Activated CD4-positive, alpha-beta T cell treated with anti-CD3 and anti-CD28 coated beads, Interleukin-2, amount 50 U/mL, for 48 hours (primary cell): ENCODE measurements at regions not wholly inside any gene's neighbourhood (a gene's known extent, or its start where the extent isn't known, plus 50 kb on each side); places are given as distances from the start of the nearest gene placed in this dataset.
"Not testable (repeated sequence)": the region's sequence is repeated elsewhere in the genome, so short reads cannot be mapped to it uniquely, and the experiment has no call there.

Experiments used
- DNase-seq, 2 experiments: peaks; one replicate each; pipeline ENCODE4 v3.0.0-alpha.2; 2020

DNA sequence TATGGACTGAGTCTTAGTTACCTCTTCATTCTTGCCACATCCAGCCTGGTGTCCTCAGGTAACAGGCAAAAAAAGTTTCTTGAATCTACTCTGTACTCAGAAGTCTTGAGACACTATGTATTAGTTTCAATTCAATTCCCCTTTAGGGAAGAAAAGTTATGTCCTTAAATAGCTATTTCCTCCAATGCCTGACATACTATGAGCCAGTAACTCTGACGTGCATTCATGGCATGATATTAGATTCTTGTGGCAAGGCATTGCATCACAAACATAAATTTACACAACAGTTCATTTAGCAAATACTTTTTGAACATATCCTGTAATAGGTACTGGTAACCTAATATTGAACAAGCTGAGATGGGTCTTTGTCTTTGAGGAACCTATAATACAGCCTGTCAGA is 109.3 kb upstream of the FOXB1 start:
- DNase-seq: no peak

DNA sequence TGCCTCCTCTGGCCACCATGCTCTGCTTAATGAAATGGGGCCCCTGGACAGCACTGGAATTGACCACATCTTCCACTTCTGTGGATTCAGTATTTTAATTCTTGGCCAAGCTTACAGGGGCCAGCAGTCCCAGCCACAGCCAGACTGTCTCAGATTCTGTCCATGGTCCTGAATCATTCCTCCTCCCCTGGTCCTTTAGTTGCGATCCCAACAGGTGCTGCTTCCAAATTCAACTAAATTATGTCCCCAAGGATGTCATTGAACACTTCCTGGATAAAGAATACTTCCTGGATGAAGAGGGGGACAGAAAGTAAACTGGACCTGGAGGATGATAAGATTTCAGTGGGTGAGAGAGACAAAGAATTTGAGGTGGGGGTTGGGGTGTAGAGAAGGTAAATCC is 111.1 kb upstream of the FOXB1 start:
- no peak for DNase-seq

DNA sequence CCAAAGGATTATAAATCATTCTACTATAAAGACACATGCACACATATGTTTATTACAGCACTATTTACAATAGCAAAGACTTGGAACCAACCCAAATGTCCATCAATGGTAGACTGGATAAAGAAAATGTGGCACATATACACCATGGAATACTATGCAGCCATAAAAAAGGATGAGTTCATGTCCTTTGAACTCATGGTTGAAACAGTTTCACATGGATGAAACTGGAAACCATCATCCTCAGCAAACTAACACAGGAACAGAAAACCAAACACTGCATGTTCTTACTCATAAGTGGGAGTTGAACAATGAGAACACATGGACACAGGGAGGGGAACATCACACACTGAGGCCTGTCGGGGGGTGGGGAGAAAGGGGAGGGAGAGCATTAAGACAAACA is 116.2 kb upstream of the FOXB1 start:
- DNase-seq: not testable (repeated sequence)

DNA sequence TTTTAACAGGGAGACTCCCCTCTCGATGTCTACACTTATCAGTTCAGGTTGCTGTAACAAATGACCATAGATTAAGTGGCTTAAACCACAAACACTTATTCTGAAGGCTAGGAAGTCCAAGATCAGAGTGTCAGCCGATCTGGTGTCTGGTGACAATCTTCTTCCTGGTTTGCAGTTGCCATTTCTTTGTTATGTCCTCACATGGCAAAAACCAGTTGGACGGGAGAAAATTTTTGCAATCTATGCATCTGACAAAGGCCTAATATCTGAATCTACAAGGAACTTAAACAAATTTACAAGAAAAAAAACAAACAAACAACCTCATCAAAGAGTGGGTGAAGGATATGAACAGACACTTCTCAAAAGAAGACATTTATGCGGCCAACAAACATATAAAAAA is 116.9 kb upstream of the FOXB1 start:
- DNase-seq: no peak

DNA sequence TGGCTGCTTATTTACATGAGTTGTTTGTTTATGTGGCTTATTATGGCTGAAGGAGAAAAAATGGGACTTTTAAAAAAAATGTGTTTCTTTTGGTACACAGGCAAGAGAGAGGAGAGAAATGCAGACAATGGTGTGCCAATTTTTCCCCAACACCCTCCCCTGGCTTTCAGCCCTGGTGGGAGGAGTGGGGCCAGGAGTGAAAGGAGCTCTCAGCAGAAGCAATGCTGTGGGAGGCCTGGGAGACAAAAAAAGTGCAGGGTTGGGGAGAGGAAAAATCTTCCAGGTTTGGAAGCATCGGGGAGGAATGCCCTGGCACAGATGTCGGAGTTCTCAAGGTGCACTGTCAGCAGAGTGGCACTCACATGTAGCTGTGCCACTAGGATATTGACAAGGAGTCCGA is 117.7 kb upstream of the FOXB1 start:
- no peak for DNase-seq

DNA sequence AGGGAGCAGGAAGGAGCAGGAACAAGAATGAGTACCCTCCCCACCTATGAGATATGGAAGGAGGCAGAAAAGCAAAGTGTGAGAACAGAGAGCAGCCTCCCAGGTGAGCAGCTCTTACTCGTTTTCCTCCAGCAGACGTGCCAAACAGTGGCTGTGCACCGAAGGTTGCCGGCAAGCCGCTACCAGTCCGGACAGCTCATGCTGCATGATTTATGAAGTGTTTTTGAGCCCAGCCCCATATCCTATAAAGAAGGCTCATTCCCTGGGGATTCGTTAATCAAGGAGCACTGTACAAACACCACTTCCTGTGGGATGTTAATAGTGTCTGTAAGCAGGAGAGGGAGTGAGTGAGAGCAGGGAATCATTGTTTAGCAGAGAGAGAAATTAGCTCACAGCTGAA is 118.3 kb upstream of the FOXB1 start:
- no peak for DNase-seq

DNA sequence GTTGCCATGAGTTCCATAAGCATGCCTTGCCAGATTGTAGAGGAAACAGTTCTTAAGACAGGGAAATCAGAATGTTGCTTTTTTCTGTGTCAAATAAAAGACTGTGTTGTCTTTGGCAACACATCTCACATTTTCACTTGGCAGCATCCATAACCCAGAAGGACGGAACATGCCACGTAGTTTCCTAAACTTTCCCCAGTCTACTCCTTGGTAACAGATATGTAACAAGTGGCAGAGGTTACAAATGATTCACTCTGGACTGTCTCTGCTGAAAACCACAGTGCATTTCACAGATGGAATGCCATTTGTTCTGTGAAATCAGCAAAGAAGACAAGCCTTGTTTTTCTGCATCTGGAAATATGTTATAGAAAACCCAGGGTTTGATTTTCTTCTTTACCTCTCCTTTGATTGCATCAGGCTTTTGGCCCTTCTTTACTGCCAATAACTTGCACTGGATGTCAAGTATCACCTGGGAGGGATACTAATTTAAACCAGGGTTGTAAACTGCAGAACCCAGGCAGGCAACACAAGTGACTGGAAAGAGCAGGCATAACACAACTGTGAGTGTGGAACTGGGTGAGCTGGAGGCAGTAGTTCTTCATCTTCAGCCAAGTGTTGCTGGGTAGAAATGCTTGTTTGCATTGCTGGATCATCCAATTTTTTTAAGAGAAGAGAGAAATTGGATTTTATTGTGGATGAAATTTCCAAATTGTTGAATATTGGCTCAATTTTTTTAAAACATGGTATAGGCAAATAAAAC is 124.4 kb upstream of the FOXB1 start:
- no peak for DNase-seq

DNA sequence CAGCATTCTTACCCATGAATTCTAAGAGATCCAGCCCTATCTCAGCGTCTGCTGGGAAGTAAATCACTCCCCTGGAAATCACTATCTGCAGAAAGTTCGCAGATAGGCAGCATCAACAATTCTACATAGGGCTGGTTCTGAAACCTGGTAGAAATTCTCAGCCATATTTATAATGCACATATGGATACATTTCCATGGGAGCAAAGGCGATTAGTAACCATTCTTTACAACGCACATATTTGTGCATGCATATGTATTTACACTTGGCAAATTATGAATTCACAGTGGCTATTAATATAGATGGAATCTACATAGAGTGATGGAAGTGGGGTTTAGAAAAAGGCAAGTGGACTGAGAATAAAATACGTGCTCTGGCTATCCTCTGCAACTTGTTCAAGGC is 128.0 kb upstream of the FOXB1 start:
- no peak for DNase-seq

DNA sequence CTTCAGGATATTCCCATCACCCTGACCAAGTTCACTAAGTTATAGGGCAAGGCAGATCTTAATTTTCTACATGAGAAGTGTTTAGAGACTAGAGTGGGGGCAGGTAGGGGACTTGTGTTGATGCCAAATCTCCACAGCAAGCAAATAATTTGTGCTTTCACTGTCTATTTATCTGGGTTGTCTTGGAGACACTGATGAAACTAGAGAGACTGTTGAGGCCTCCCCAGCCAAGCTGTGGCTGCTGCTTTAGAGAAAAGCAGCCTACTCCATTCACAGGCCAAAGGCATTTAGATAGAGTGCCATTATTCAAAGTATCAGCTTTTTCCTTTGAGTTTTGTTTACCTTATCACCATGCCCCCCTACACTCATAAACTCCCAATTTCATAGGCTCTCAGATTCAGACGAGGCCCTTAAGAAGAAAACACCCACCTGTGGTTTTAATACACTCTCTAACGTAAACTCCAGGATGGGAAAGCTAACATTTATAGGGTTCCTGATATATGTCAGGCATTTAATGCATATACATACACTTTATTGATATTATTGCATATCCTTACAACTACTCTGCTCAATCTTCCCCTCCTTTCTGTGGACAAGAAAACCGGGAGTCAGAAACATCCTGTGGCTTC is 130.4 kb upstream of the FOXB1 start:
- DNase-seq: no peak

DNA sequence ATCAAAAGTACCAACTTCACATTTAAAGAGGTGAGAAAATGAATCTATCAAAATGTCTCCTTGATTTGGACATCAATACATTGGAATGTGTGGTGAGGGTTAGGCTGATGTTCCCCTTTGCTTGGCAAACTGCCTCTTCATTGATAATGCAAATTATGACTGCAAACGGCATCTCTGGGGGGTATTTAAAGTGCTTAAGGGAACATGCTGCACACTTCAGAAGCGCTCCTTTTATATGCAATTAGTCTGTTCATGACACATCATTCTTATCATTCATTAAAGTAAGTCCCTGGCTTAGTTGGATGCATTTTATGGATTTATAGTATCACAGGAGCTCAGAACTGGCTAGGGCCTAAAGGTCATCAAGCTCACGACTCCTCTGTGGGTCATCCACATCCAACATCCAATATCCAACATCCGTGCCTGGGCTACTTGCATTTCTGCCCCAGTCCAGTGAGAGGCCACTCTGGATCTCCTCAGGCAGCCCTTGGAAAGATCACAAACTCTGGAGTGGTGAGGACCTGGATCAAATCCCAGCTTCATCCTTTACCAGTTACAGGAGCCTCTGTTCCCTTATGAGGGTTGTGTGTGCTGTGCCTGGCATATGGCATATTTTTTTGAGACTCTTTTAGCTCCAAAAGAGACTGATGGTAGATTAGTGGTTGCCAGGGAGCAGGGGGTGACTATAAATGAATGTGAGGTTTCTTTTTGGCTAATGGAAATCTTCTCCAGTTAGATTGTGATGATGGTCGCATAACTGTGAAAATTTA is 136.8 kb upstream of the FOXB1 start:
- DNase-seq: no peak

DNA sequence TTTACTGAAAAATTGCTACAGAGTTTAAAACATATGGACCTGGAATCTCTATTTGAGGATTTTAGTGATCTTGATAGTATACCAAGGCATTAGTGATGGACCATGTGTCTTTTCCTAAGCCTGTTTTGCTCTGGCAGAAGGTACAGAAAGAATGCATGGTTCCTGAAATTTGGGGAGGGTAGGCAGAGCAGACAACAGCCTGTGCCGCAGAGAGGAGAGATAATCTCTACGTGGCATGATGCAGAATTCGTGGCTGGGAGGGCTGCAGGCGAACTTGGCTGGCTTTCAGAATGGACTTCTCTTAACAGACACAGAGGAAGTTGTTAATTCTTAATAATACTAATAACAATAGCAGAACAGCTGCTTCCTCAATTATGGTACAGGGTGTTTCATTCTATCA is 137.5 kb upstream of the FOXB1 start:
- DNase-seq: no peak

DNA sequence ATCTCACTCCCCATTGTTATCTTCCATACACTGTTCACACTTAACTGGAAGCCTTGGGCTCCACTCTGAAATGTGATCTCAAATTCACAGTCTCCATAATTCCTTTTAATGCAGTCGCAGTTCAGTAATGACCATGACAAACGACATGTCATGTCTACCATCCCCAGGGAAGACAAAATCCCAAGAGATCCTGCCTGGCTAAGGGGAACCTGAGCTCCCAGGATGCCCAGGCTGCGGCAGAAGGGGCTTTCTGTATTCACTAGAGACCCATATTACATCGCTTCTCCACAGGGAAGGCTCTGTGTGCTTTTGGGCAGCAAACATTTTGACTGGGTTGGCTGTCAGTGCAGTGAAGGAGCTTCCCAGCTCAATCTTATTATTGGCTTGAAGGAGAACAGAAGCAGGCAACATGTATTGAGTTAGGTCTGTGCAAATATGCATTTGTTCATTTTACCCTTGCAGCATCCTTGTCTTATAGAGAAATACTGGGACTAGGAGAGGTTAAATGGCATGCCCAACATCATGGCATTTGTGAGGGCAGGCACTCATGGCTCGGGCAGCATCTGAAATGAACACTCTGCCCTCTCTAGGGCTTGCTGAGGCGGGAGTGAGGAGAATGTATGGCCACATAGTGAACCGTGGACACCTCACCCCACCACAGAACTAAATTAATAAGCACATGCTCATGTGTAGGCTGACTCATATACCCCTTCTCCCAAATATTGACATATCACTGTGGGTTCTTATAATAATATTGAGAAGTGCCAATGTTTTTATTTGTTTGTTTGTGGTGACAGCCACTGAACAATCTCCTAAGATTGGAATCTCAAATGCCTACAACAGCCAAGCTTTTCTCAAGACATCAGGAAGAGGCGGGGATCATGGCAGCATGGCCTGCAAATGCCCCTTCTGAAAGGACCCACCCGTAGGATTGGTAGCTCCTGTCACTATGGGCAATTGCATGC is 141.6 kb upstream of the FOXB1 start:
- no peak for DNase-seq

DNA sequence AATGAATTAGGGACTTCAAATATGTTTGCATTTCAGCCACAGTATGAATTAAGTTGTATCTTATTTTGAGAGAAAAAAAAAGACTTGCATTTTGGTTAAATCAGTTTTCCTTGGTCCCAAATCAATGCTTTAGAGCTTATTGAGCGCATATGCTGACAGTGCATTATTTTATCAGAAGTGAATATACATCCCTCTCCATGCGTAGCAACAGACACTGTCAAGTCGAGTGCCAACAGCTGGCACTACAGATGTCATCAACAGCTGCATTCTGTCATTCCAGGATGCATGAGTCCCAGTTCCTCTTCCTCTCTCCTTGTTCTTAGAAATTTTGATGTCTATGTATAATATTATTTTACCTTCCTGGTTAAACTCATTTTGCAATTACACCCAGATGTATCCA is 156.1 kb upstream of the FOXB1 start:
- DNase-seq: no peak

DNA sequence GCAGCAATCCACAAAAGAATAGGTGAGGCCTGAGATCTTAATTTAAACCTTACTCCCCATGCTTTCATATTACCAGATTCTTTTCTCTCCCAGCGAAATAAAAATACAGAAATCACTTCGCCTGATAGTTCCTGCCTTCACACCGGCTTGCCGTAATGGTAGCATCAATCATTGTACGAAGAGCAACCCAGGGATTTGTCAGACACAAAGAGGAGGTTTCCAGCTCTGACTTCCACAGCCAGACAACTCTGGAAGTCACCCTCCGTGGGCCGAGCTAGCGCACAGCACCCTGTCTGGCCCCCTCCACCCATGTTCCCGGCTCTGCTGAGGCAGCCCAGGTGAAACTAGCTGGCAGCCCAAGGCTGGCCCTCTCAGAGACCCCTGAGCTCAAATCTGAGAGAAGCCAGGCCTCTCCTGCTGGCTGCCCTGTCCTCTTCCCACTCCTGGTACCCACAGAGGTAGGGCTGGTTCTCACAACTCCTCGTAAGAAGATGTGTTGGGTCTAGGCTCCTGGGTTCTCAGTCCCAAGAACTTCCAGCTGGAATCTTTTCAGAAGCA is 156.9 kb upstream of the BNIP2 start:
- no peak for DNase-seq

DNA sequence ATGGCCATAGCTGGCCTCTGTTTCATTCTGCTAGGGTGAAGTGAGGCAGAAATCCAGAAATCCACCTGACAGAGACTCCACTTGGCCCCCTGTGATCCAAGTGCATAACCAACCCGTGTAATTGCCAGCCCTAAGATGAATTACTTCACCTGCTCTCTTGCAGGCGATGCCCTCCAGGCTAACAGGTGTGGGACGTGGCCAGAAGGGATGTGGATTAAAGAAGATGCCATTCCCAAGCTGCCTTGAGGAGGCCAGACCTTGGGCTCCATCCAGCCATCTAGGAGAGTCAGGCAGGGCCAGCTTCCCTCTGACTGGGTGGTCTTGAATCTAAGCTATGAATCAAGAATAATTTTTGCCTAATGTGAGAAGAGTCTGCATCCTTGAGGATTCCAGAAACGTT is 154.5 kb upstream of the BNIP2 start:
- no peak for DNase-seq

DNA sequence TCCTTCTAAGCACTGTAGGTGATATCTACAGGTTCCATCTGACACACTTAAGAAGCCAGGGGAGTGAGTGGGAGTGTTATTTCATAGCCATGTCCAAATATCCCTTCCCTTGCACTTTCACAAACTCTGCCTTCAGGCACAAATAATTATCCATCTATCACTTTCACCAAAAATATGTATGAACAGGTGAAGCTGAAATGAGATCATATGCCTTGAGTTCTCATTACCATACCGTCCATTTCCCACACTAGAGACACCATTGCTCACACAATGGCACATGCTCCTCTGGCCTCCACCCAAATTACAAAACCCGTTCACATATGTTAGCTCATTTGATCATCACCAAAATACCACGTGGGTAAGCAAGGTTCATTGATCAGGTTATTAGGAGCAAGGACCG is 151.9 kb upstream of the BNIP2 start:
- no peak for DNase-seq

DNA sequence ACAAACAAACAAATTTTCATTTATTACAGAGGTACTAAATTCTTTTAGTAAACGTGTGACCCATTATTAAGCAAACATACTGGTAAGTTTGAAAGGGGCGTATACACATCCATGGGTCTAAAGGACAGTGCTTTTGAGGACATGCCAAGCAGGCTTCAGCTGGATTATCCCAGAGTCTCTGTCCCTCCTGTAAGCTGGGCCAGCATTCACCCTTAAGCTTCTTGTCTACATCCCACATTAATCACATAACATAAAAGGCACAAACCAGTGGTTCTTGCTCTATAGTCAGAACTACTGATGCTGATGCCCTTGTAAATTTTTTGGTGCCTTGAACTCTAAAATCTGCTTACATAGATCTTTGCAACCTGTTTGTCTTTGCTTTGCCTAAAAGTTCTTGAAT is 150.8 kb upstream of the BNIP2 start:
- DNase-seq: no peak

DNA sequence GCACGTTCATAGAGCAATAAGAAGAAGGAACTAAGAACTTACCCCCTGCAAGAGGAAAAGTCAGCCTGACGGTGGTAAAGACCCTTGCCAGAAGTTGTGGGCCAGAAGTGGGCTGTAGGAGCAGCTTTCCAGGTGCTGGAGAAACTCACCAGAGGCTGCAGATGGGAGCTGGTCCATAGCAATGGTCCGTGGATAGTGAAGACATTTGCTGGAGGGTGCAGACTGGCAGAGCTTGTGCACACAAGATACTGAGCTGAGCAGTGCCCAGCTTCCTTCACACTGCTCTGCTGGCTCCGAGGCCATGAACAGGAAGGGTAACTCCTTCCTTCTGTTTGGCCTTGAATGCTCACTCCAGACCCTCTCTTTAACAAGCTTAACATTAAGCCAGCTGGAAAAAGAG is 149.8 kb upstream of the BNIP2 start:
- DNase-seq: no peak

DNA sequence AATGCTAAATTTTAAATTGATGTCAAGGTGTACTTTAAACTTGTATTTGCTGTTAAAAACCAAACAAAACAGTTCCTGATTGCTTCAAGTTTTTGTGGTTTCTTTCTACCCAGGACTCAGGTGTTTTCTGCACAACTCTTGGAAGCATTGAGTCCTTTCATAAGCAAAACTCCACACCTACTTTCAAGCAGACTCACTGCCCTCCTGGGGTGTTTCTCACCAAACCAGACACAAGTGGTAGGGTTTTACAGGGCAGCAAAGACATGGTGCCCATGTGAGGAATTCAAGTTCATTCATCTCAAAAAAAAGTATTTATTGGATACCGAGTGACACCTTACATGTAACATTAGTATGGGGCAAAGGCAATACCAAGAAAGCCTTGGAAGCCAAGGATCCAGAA is 146.7 kb upstream of the BNIP2 start:
- no peak for DNase-seq

DNA sequence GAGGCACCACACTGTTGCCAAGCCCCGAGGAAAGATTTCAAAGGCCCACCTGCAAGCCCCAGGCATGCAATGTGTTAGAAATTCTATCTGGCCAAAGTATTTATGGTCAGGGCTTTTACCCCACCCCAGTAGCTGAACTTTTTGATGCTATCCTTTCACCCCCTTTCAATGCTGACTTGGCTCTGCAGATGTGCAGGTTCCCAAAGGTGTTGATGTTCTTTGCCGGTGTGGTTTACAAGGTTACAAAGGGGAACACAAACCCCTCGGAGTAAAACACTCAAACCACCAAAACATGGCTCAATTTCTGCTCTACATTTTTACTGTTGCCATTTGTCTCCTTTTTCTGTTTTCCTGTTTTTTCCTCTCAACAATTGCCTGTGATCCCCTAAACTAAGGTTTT is 145.4 kb upstream of the BNIP2 start:
- DNase-seq: no peak

DNA sequence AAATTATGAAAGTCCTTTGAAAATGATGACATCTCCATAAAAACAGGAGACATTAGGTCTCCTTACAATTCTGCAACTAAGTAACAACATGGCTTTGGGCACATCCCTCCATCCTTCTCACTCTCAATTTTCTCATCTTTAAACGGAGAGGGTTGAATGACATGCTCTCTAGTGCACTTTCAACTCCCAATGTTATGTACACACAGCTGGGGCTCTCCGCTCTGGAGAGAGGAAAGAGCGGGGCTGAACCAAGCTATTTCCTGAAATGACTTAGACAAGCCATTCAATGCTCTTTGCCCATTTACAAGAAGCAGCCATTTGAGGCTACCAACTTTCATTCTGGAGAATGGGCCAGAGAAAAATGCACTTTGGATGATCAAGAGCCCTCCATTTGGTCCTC is 144.2 kb upstream of the BNIP2 start:
- DNase-seq: no peak

DNA sequence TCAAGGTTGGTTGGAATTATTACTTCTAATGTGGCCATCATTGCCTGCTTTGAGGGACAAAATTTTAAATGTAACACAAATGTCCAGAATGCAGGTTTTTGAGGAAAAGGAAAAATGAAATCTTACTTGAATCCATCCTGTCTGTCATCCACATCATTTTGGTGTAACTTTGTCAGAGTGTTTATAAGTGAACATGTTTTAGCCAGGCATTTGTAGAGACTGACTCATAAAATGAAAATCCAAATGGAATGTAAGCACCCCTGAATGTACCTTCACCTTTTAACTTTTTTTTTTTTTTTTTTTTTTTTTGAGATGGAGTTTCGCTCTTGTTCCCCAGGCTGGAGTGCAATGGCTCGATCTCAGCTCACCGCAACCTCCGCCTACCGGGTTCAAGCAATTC is 141.8 kb upstream of the BNIP2 start:
- DNase-seq: no peak

DNA sequence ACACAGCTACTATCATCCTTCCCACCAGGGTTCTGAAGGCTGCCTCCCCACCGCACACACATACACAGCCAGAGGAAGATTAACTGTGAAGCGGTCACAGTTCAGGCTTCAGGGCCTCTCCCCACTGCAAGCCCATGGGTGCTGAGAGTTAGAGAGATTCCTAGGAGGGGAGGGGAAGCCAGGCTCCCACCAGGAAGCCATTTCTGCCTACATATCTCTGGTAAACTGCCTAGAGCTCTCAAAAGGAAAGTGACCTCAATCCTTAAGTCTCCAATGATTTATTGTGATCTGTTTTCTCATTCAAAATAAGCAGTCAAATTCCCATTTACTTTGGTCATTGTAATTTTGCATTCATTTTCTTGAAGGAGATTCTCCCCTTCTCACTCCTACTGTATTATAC is 141.0 kb upstream of the BNIP2 start:
- DNase-seq: no peak
